Colonic mucosa (tissue), 4 donors: ENCODE measurements at regions not wholly inside any gene's neighbourhood (a gene's known extent, or its start where the extent isn't known, plus 50 kb on each side); places are given as distances from the start of the nearest gene placed in this dataset.

Source experiments
- DNase-seq: peaks from one replicate; pipeline ENCODE4 v3.0.0-alpha.2; 2020
- H3K27ac ChIP-seq: fragments of 200-600 bp; one replicate; pipeline ENCODE4 v1.8.0; 2021
- H3K27me3 ChIP-seq: fragments of 200-600 bp; one replicate; pipeline ENCODE4 v1.8.0; 2021
- H3K36me3 ChIP-seq: fragments of 200-600 bp; one replicate; pipeline ENCODE4 v1.8.0; 2021
- H3K4me1 ChIP-seq: fragments of 200-600 bp; one replicate; pipeline ENCODE4 v1.8.0; 2021; ENCODE audit warnings: mild to moderate bottlenecking
- H3K4me3 ChIP-seq: fragments of 200-600 bp; one replicate; pipeline ENCODE4 v1.8.0; 2021
- H3K9ac ChIP-seq, 2 donors: one replicate each; pipeline ENCODE4 v1.7.0; 2013; ENCODE audit warnings: control low read depth in 2 of 2, low read depth in 2 of 2, low read length in 2 of 2
- H3K9me3 ChIP-seq: fragments of 200-600 bp; one replicate; pipeline ENCODE4 v1.8.0; 2021
- CTCF ChIP-seq: fragments of 200-600 bp; IDR thresholded peaks from one replicate; pipeline ENCODE4 v1.8.0; 2022; ENCODE audit warnings: antibody characterized with exemption, mild to moderate bottlenecking
- intact Hi-C: fragments of 100-400 bp; cut with DNase I; formaldehyde crosslinking; loops from one replicate; pipeline ENCODE4 v1.14.1; 2022
- donor health status: healthy.
- donor health status: DM: no; HTN: no; CAD: no.
- donor health status: DM: no; HTN: no; CAD: no.

- no peak for DNase-seq
- intact Hi-C loops, result no loop called here
- no peak for TF ChIP-seq CTCF
- H3K27ac ChIP-seq, result no peak overlapping the region
- no peaks in the 10 kb centered on the region for H3K4me1 ChIP-seq
- no peak overlapping the region for H3K4me3 ChIP-seq
- H3K27me3 ChIP-seq, result no peaks in the 10 kb centered on the region
- no peaks in the 10 kb centered on the region for H3K36me3 ChIP-seq
- no peaks in the 10 kb centered on the region for H3K9me3 ChIP-seq
- H3K9ac ChIP-seq, result no peak overlapping the region
Observed at GRCh38 chr9:86662890-86663468, 284.3 kb downstream of the GAS1 start.

DNA sequence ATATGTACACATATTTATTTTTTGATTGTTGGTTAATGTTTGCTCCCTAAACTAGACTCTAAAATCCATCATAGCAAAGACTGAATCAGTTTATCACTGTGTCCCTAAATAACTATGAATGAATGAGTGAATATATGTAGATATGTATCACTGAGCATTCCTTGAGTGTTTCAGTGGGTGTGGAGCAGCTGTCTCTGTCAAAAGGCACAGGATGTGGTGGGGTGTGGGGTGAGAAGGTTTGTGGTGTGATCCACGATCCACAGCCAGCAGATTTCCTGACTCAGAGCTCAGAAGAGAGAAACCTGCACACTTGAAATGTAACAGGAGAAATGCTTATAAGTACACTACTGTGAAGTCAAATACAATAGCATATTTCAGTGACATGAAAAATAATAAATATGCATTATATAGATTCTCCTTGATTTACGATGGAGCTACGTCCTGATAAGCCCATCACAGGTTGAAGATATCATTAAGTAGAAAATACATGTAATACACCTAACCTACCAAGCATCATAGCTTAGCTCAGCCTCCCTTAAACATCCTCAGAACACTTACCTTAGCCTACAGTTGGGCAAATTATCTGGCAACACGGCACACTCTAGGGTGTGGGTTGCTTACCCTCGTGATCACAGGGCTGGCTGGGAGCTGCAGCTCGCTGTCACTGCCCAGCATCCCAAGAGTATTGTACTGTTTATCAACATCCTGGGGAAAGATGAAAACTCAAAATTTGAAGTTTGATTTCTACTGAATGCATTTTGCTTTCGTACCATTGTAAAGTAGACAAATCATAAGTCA is 287.0 kb downstream of the GAS1 start:
- TF ChIP-seq CTCF, result no peak
- Histone ChIP-seq H3K27ac (no peak overlapping the region), H3K4me1 (no peaks in the 10 kb centered on the region), H3K27me3 (no peaks in the 10 kb centered on the region), H3K4me3 (no peak overlapping the region), H3K36me3 (no peaks in the 10 kb centered on the region), H3K9ac (no peak overlapping the region), H3K9me3 (no peaks in the 10 kb centered on the region)
- no peak for DNase-seq
- intact Hi-C loops, result no loop called here

GRCh38 chr9:86659413-86660046 is 287.8 kb downstream of the GAS1 start:
- H3K9me3 ChIP-seq, result no peaks in the 10 kb centered on the region
- no peak for DNase-seq
- intact Hi-C loops, result no loop called here
- H3K36me3 ChIP-seq, result no peaks in the 10 kb centered on the region
- H3K9ac ChIP-seq, result no peak overlapping the region
- no peak for TF ChIP-seq CTCF
- H3K4me3 ChIP-seq, result no peak overlapping the region
- H3K4me1 ChIP-seq, result no peaks in the 10 kb centered on the region
- H3K27ac ChIP-seq, result no peak overlapping the region
- no peaks in the 10 kb centered on the region for H3K27me3 ChIP-seq

DNA sequence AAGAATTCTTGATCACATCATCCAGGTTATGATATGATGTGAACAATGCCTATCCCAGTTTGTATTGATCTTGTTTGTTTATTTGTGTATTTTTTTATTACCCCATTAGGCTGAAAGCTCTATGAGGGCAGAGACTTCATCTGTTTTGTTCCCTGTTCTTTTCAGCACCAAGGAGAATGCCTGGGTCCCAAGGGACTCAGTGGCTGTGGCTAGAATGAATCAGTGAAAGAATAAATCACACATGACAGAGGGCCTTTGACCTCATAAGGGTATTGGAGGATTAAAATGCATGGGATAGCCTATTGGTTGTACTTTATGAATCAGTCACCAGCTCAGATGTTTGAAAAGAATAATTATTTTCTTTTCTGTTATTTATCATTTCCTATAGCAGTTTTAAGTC is 292.2 kb downstream of the GAS1 start:
- no peak for TF ChIP-seq CTCF
- intact Hi-C loops, result no loop called here
- no peaks in the 10 kb centered on the region for H3K4me1 ChIP-seq

DNA sequence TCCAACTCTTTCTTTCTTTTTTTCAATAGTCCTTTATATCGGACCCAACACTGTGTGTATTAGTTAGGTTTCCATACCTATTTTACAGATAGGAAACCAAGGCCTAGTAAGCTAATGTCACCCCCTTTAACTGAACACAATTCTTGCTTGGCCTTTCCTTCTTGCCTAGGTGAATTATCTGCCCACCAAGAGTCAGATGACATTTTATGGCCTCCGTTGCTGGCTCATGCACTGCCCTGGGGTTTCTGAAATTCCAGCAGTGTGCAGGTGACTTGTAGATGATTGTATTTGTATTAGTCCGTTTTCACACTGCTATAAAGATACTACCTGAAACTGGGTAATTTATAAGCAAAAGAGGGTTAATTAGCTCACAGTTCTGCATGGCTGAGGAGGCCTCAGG is 293.8 kb downstream of the GAS1 start:
- no peaks in the 10 kb centered on the region for H3K36me3 ChIP-seq
- DNase-seq, result no peak
- no peak for TF ChIP-seq CTCF
- intact Hi-C loops, result no loop called here
- H3K9me3 ChIP-seq, result no peaks in the 10 kb centered on the region
- H3K9ac ChIP-seq, result no peak overlapping the region
- no peak overlapping the region for H3K27ac ChIP-seq
- no peak overlapping the region for H3K4me3 ChIP-seq
- no peaks in the 10 kb centered on the region for H3K27me3 ChIP-seq
- H3K4me1 ChIP-seq, result no peaks in the 10 kb centered on the region

More for the DNA sequence above, 292.2 kb downstream of the GAS1 start:
- Histone ChIP-seq H3K27me3 (no peaks in the 10 kb centered on the region), H3K9me3 (no peaks in the 10 kb centered on the region), H3K4me3 (no peak overlapping the region), H3K9ac (no peak overlapping the region), H3K27ac (no peak overlapping the region), H3K36me3 (no peaks in the 10 kb centered on the region)
- no peak for DNase-seq
